Osteocyte (in vitro differentiated cells): ENCODE measurements at regions not wholly inside any gene's neighbourhood (a gene's known extent, or its start where the extent isn't known, plus 50 kb on each side); places are given as distances from the start of the nearest gene placed in this dataset.

Source experiments
- DNase-seq: peaks from one replicate; pipeline ENCODE4 v3.0.0; 2021; ENCODE audit warnings: mixed read lengths; ENCODE audit not compliant: unreplicated experiment; ENCODE audit errors: extremely low spot score
- H3K27ac Mint-ChIP-seq: one replicate; pipeline ENCODE4 v1.8.0; 2021; ENCODE audit warnings: mild to moderate bottlenecking, mixed read lengths; ENCODE audit not compliant: unreplicated experiment
- H3K27me3 Mint-ChIP-seq: one replicate; pipeline ENCODE4 v1.8.0; 2021; ENCODE audit warnings: mixed read lengths; ENCODE audit not compliant: unreplicated experiment
- H3K36me3 Mint-ChIP-seq: one replicate; pipeline ENCODE4 v1.8.0; 2021; ENCODE audit warnings: mixed read lengths; ENCODE audit not compliant: unreplicated experiment
- H3K4me1 Mint-ChIP-seq: one replicate; pipeline ENCODE4 v1.8.0; 2021; ENCODE audit warnings: mixed read lengths; ENCODE audit not compliant: unreplicated experiment
- H3K4me3 Mint-ChIP-seq: one replicate; pipeline ENCODE4 v1.8.0; 2021; ENCODE audit warnings: mild to moderate bottlenecking, moderate library complexity, mixed read lengths; ENCODE audit not compliant: unreplicated experiment
- H3K9me3 Mint-ChIP-seq: one replicate; pipeline ENCODE4 v1.8.0; 2021; ENCODE audit warnings: mixed read lengths; ENCODE audit not compliant: unreplicated experiment
- TF ChIP-seq, protein P1 (sequence below): fragments of 200-600 bp; sonication (generic); IDR thresholded peaks from 2 replicates; pipeline ENCODE4 v1.5.0; 2021; ENCODE audit warnings: antibody characterized with exemption, mild to moderate bottlenecking, moderate library complexity

DNA sequence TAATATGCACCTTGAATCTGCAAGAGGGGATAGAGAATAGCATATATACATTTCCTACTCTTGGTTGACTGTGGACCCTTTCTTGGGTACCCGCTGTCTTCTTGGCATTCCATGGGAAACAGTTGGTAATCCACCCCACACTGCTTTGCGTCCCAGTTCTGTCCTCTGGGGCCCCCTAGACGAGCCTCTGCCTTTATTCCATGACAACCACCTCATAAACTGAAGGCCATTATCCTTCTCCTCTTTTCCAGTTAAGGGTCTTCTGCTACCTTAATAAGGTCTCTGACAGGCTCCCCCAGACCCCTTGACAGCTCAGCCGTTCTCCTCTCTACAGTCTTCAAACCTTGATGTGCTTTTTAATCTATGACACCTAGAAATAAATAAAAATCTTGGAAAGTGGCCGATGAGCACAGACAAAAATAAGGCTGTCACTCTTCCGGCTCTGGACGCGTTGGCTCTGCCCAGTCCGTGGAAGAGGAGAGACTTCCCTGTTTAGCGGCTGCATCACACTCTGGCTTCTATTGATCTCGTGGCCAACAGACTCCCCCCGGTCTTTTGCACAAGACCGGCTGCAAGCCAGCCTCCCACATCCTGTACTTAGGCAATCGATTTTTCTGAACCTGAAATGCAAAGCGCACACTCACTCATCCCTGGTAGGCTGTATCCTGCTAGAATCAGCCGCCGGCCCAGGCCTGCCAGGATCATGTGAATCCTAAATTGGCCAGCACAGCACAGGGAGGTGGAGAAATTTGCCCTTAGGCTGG, 251.0 kb upstream of the TLE3 start:
- Mint-ChIP-seq H3K27ac (no peak overlapping the region), H3K4me1 (no peaks in the 10 kb centered on the region), H3K9me3 (no peaks in the 10 kb centered on the region), H3K36me3 (no peaks in the 10 kb centered on the region), H3K27me3 (peaks cover 78% of the 10 kb centered on the region), H3K4me3 (no peak overlapping the region)
- TF ChIP-seq, protein P1, sequence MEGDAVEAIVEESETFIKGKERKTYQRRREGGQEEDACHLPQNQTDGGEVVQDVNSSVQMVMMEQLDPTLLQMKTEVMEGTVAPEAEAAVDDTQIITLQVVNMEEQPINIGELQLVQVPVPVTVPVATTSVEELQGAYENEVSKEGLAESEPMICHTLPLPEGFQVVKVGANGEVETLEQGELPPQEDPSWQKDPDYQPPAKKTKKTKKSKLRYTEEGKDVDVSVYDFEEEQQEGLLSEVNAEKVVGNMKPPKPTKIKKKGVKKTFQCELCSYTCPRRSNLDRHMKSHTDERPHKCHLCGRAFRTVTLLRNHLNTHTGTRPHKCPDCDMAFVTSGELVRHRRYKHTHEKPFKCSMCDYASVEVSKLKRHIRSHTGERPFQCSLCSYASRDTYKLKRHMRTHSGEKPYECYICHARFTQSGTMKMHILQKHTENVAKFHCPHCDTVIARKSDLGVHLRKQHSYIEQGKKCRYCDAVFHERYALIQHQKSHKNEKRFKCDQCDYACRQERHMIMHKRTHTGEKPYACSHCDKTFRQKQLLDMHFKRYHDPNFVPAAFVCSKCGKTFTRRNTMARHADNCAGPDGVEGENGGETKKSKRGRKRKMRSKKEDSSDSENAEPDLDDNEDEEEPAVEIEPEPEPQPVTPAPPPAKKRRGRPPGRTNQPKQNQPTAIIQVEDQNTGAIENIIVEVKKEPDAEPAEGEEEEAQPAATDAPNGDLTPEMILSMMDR = no peak
- DNase-seq = peak; percentile 68

DNA sequence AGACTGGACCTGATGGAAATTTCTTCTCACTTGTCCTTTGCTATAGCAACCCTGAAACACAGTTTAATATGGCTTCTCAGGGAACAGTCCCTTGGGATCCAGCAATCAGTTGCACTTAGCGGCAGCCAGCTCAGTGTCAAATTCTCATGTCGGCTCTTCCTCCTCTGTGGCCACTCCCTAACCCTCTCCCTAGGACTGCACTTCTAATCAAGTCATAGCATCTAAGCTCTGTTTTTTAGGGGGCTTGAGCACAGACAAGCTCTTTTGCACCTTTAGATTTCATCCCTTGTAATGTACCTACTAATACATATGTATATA, 250.5 kb upstream of the TLE3 start:
- Mint-ChIP-seq H3K4me3 (no peak overlapping the region), H3K4me1 (no peaks in the 10 kb centered on the region), H3K9me3 (no peaks in the 10 kb centered on the region), H3K27me3 (peaks cover 80% of the 10 kb centered on the region), H3K27ac (no peak overlapping the region), H3K36me3 (no peaks in the 10 kb centered on the region)
- no peak for DNase-seq
- TF ChIP-seq, protein P1 = no peak

DNA sequence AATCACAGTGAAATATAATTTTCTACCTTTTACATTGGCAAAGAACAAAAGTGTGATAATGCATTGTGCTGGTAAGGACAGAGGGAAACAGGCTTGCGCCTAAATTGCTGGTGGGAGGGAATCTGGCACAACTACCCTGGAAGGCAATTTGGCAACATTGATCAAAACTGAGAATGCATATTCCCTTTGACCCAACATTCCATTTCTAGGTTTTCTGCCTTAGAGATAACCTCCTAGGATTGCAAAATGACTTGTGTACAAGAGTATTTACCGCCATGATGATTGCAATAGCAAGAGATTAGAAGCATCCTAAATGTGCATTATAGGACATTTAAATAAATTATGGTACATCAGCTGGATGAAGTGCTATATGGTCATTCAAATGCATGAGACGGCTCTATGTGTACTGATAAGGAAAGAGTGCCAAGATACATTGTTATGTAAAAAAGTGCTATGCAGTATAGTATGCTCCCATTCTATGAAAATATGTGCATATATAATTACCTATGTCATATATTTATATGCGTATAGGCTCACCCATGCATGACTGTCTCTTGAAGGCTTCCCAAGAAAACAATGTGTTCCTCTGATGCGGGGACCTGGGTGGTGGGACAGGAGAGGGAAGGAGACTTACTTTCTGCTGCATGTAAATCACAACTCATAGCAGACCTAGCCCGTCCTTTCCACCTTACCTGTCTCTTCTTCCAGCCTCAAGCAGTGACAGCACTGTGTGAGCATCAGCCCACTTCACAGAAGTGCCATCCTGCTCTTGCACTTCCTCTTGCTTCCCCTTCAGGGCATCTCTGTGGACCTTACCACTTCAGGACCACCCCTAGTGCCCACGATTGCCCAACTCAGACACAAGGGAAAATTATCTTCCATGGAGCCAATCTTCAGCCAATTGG, 249.9 kb upstream of the TLE3 start:
- H3K36me3 Mint-ChIP-seq = no peaks in the 10 kb centered on the region
- H3K4me1 Mint-ChIP-seq = no peaks in the 10 kb centered on the region
- H3K9me3 Mint-ChIP-seq = no peaks in the 10 kb centered on the region
- TF ChIP-seq, protein P1 = no peak
- H3K27ac Mint-ChIP-seq = no peak overlapping the region
- peaks cover 78% of the 10 kb centered on the region for H3K27me3 Mint-ChIP-seq
- DNase-seq = peak; percentile 38
- no peak overlapping the region for H3K4me3 Mint-ChIP-seq

DNA sequence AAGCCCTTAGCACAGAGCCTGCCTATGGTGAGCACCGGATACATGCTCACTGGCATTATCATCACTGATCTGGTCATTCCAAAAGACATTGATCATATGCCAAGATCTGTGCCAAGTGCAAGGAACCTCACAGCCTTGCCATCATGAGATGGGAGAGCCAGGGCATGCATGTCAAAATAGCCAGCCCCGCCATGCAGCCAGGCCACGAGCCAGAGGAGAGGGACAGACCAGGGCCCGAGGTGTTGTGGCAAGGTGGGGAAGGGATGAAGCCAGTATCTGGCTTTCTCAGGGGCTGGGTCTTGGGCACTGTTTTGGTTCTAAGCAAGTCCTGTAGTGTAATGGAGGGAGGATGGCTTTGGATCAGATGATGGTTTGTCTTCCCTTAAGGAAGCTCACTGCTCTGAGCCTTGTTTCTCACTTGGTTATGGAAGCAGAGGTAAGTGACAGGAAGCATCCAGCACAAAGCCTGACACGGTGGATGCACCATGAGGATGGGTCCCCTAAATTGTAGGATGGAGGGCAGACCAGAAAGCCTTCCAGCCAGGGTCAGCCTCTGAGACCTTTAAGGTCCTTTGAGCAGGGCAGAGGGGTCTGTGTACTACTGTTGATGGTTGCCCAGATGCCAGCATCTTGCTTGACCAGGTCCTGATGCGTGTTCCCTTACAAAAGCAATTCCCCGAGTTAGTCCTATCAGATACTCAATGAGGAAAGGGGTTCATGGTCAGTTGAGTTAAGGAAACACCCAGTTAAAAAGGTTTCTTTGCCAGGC, 247.7 kb upstream of the TLE3 start:
- Mint-ChIP-seq H3K4me3 (no peak overlapping the region), H3K9me3 (no peaks in the 10 kb centered on the region), H3K27me3 (peaks cover 68% of the 10 kb centered on the region), H3K4me1 (peaks cover under 1% of the 10 kb centered on the region), H3K36me3 (no peaks in the 10 kb centered on the region), H3K27ac (no peak overlapping the region)
- TF ChIP-seq, protein P1 = no peak
- peak; percentile 64 for DNase-seq
